ENCODE measurements at regions not wholly inside any gene's neighbourhood (a gene's known extent, or its start where the extent isn't known, plus 50 kb on each side); places are given as distances from the start of the nearest gene placed in this dataset.

DNA sequence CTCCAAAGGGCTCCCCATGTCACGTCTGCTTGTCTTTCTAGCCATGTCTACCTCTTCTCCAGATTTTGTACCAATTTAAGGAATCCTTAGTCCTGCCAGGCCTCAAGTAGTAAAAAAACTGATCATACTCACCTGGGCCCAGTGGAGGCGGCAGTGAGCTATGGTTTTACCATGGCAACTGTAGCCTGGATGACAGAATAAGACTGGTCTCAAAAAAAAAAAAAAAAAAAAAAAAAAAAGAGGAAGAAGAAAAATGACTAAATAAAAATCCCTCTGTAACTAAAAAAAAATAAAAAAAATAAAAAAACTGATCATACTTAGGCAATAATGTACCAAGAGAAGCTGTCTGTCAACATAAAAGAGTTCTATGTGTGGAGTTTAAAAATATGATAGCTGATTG lies 221.6 kb downstream of the NR4A2 start:
- TF ChIP-seq CHD2 (IDR thresholded peaks at IDR 0.05; ENCODE audit: low read length, partially characterized antibody) (no peak), MAX (IDR thresholded peaks at IDR 0.05; ENCODE audit: low read depth) (no peak), SIN3A (IDR thresholded peaks at IDR 0.05; ENCODE audit: borderline replicate concordance, low read depth, low read length) (no peak), IRF3 (IDR thresholded peaks at IDR 0.05; ENCODE audit: low read depth, low read length) (no peak), JUND (IDR thresholded peaks at IDR 0.05) (no peak), RFX5 (IDR thresholded peaks at IDR 0.05; ENCODE audit: low read length) (no peak), EP300 (IDR thresholded peaks at IDR 0.05; ENCODE audit: borderline replicate concordance in 1 of 2, low read depth in 1 of 2, low read length in 1 of 2) (no peak), YY1 (IDR thresholded peaks at IDR 0.05; ENCODE audit: low read depth) (no peak), RXRA (IDR thresholded peaks at IDR 0.05; ENCODE audit: borderline replicate concordance, low read depth) (no peak)
- TF ChIP-seq, protein P1, sequence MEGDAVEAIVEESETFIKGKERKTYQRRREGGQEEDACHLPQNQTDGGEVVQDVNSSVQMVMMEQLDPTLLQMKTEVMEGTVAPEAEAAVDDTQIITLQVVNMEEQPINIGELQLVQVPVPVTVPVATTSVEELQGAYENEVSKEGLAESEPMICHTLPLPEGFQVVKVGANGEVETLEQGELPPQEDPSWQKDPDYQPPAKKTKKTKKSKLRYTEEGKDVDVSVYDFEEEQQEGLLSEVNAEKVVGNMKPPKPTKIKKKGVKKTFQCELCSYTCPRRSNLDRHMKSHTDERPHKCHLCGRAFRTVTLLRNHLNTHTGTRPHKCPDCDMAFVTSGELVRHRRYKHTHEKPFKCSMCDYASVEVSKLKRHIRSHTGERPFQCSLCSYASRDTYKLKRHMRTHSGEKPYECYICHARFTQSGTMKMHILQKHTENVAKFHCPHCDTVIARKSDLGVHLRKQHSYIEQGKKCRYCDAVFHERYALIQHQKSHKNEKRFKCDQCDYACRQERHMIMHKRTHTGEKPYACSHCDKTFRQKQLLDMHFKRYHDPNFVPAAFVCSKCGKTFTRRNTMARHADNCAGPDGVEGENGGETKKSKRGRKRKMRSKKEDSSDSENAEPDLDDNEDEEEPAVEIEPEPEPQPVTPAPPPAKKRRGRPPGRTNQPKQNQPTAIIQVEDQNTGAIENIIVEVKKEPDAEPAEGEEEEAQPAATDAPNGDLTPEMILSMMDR (IDR thresholded peaks at IDR 0.05) = peak; percentile 33; the same call in 1 of the 2 replicates
- TF ChIP-seq, protein P2, sequence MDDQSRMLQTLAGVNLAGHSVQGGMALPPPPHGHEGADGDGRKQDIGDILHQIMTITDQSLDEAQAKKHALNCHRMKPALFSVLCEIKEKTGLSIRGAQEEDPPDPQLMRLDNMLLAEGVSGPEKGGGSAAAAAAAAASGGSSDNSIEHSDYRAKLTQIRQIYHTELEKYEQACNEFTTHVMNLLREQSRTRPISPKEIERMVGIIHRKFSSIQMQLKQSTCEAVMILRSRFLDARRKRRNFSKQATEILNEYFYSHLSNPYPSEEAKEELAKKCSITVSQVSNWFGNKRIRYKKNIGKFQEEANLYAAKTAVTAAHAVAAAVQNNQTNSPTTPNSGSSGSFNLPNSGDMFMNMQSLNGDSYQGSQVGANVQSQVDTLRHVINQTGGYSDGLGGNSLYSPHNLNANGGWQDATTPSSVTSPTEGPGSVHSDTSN (IDR thresholded peaks at IDR 0.05) = no peak
- TF ChIP-seq, protein P3, sequence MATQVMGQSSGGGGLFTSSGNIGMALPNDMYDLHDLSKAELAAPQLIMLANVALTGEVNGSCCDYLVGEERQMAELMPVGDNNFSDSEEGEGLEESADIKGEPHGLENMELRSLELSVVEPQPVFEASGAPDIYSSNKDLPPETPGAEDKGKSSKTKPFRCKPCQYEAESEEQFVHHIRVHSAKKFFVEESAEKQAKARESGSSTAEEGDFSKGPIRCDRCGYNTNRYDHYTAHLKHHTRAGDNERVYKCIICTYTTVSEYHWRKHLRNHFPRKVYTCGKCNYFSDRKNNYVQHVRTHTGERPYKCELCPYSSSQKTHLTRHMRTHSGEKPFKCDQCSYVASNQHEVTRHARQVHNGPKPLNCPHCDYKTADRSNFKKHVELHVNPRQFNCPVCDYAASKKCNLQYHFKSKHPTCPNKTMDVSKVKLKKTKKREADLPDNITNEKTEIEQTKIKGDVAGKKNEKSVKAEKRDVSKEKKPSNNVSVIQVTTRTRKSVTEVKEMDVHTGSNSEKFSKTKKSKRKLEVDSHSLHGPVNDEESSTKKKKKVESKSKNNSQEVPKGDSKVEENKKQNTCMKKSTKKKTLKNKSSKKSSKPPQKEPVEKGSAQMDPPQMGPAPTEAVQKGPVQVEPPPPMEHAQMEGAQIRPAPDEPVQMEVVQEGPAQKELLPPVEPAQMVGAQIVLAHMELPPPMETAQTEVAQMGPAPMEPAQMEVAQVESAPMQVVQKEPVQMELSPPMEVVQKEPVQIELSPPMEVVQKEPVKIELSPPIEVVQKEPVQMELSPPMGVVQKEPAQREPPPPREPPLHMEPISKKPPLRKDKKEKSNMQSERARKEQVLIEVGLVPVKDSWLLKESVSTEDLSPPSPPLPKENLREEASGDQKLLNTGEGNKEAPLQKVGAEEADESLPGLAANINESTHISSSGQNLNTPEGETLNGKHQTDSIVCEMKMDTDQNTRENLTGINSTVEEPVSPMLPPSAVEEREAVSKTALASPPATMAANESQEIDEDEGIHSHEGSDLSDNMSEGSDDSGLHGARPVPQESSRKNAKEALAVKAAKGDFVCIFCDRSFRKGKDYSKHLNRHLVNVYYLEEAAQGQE (IDR thresholded peaks at IDR 0.05; ENCODE audit: low read depth, low read length) = no peak
